IMR-90 (cell line): ENCODE measurements at regions not wholly inside any gene's neighbourhood (a gene's known extent, or its start where the extent isn't known, plus 50 kb on each side); places are given as distances from the start of the nearest gene placed in this dataset.

Source experiments
- ATAC-seq: fragments of 200-7000 bp; cut with Tn5 transposase; 2 replicates; pipeline ENCODE4 v1.9.1; 2020; ENCODE audit warnings: low read depth, mild to moderate bottlenecking, moderate library complexity
- BruUV-seq: library from RNA; stranded (reverse); fragments of 400-500 nt; replicated peaks from 2 replicates; lab custom pipeline; 2021; lab: Mats Ljungman, UMichigan
- CTCF ChIA-PET: fragments of 300-600 bp; formaldehyde crosslinking; extraction: SDS; loops from one replicate; lab custom pipeline; 2021; ENCODE audit warnings: antibody characterized with exemption; lab: Yijun Ruan, JAX
- POLR2A ChIA-PET: fragments of 300-600 bp; sonication (Branson Sonifier 250); formaldehyde crosslinking; loops from one replicate; lab custom pipeline; 2022; ENCODE audit warnings: antibody characterized with exemption; ENCODE audit not compliant: unreplicated experiment; lab: Charles Lee
- DNase-seq: peaks from one replicate; pipeline ENCODE4 v3.0.0; 2013
- H2AFZ ChIP-seq: replicated peaks from 2 replicates; pipeline ENCODE3; 2013; ENCODE audit warnings: low read length, mild to moderate bottlenecking; ENCODE audit not compliant: poor library complexity
- H2AK5ac ChIP-seq: 2 replicates; pipeline ENCODE4 v1.6.1; 2013; ENCODE audit warnings: low read depth, low read length, inconsistent platforms
- H2AK9ac ChIP-seq: replicated peaks from 2 replicates; pipeline ENCODE3; 2013; ENCODE audit warnings: mild to moderate bottlenecking, low read depth, low read length, moderate library complexity; ENCODE audit not compliant: poor library complexity
- H2BK120ac ChIP-seq: 2 replicates; pipeline ENCODE4 v1.6.1; 2013; ENCODE audit warnings: low read depth, low read length, inconsistent platforms
- H2BK15ac ChIP-seq: 3 replicates; pipeline ENCODE4 v1.6.1; 2013; ENCODE audit warnings: low read depth, low read length, inconsistent platforms
- H2BK20ac ChIP-seq: 2 replicates; pipeline ENCODE4 v1.6.1; 2013; ENCODE audit warnings: low read depth, mild to moderate bottlenecking, inconsistent platforms, low read length, moderate library complexity
- H2BK5ac ChIP-seq: 2 replicates; pipeline ENCODE4 v1.6.1; 2013; ENCODE audit warnings: mild to moderate bottlenecking, low read depth, low read length, inconsistent platforms; ENCODE audit not compliant: poor library complexity, severe bottlenecking
- H3K14ac ChIP-seq: replicated peaks from 2 replicates; pipeline ENCODE4 v1.6.1; 2013; ENCODE audit warnings: low read depth, low read length, inconsistent platforms
- H3K18ac ChIP-seq: 2 replicates; pipeline ENCODE4 v1.6.1; 2013; ENCODE audit warnings: low read depth, low read length, control low read depth
- H3K23ac ChIP-seq: 2 replicates; pipeline ENCODE4 v1.6.1; 2013; ENCODE audit warnings: low read depth, low read length, inconsistent platforms
- H3K27ac ChIP-seq: 2 replicates; pipeline ENCODE4 v1.5.1; 2013; ENCODE audit warnings: mild to moderate bottlenecking, control low read depth, low read length; ENCODE audit not compliant: insufficient read depth
- H3K27me3 ChIP-seq: 2 replicates; pipeline ENCODE4 v1.6.1; 2013; ENCODE audit warnings: low read length; ENCODE audit not compliant: control insufficient read depth, insufficient read depth
- H3K36me3 ChIP-seq: 2 replicates; pipeline ENCODE4 v1.6.1; 2013; ENCODE audit warnings: low read length, mixed read lengths; ENCODE audit not compliant: control insufficient read depth, insufficient read depth
- H3K4ac ChIP-seq: 2 replicates; pipeline ENCODE4 v1.6.1; 2013; ENCODE audit warnings: low read depth, low read length, inconsistent platforms
- H3K4me1 ChIP-seq: 2 replicates; pipeline ENCODE4 v1.6.1; 2013; ENCODE audit warnings: low read length, mixed read lengths; ENCODE audit not compliant: control insufficient read depth, insufficient read depth
- H3K4me2 ChIP-seq: 2 replicates; pipeline ENCODE4 v1.6.1; 2013; ENCODE audit warnings: low read depth, mild to moderate bottlenecking, control low read depth, low read length, moderate library complexity
- H3K4me3 ChIP-seq: 2 replicates; pipeline ENCODE4 v1.5.1; 2013; ENCODE audit warnings: low read depth, mild to moderate bottlenecking, control low read depth, low read length, moderate library complexity; ENCODE audit not compliant: insufficient read depth
- H3K56ac ChIP-seq: 2 replicates; pipeline ENCODE4 v1.6.1; 2013; ENCODE audit warnings: low read length, inconsistent platforms; ENCODE audit not compliant: insufficient read depth; ENCODE audit errors: extremely low read depth
- H3K79me1 ChIP-seq, 2 experiments: 2 replicates each; pipeline ENCODE4 v1.6.1; 2013; ENCODE audit warnings: low read length in 2 of 2, inconsistent platforms in 1 of 2, low read depth in 1 of 2
- H3K9ac ChIP-seq: 2 replicates; pipeline ENCODE4 v1.6.1; 2013; ENCODE audit warnings: low read depth, low read length, control low read depth
- H3K9me1 ChIP-seq: 2 replicates; pipeline ENCODE4 v1.6.1; 2013; ENCODE audit warnings: low read length, inconsistent platforms; ENCODE audit not compliant: insufficient read depth
- H3K9me3 ChIP-seq: 2 replicates; pipeline ENCODE4 v1.6.1; 2013; ENCODE audit warnings: low read length; ENCODE audit not compliant: control insufficient read depth, insufficient read depth
- H4K20me1 ChIP-seq: 2 replicates; pipeline ENCODE4 v1.6.1; 2013; ENCODE audit warnings: low read length, inconsistent platforms; ENCODE audit not compliant: insufficient read depth
- H4K5ac ChIP-seq: 2 replicates; pipeline ENCODE4 v1.6.1; 2013; ENCODE audit warnings: mild to moderate bottlenecking, low read depth, low read length, control low read depth
- H4K8ac ChIP-seq, 2 experiments: 2 replicates each; pipeline ENCODE4 v1.6.1; 2013; ENCODE audit warnings: low read depth in 2 of 2, low read length in 2 of 2, control low read depth in 1 of 2, inconsistent platforms in 1 of 2
- H4K91ac ChIP-seq: 2 replicates; pipeline ENCODE4 v1.6.1; 2013; ENCODE audit warnings: low read depth, low read length, inconsistent platforms; ENCODE audit not compliant: insufficient read depth
- CEBPB ChIP-seq: IDR thresholded peaks from 2 replicates; pipeline ENCODE4 v1.6.1; 2012; ENCODE audit warnings: low read depth, low read length, improper control_type of control experiment
- CTCF ChIP-seq: conservative IDR thresholded peaks from 2 replicates; pipeline ENCODE4 v1.5.1; 2012; ENCODE audit warnings: mild to moderate bottlenecking, low read depth, low read length, improper control_type of control experiment
- RFX5 ChIP-seq: IDR thresholded peaks from 2 replicates; pipeline ENCODE4 v1.8.0; 2012; ENCODE audit warnings: low read depth, mild to moderate bottlenecking, low read length, moderate library complexity
- USF2 ChIP-seq: fragments of 150-350 bp; IDR thresholded peaks from 2 replicates; pipeline ENCODE4 v1.6.1; 2017; ENCODE audit warnings: mild to moderate bottlenecking, antibody characterized with exemption, low read length, low read depth
- WGBS, 2 experiments: methylation state at CpG; one replicate each; pipeline versions ENCODE4 v1.1.5 to v1.1.7; 2013; ENCODE audit warnings: missing lambda C conversion rate in 2 of 2; ENCODE audit not compliant: insufficient read length in 1 of 2; ENCODE audit errors: extremely low coverage in 2 of 2; 5-methylcytosine and 5-hydroxymethylcytosine counted together
- dilution Hi-C: fragments of 300-500 bp; cut with HindIII; formaldehyde crosslinking; loops from one replicate; pipeline ENCODE4 v1.14.3; 2018; ENCODE audit warnings: low sequenced_read_pairs; ENCODE audit not compliant: unreplicated experiment
- in situ Hi-C: fragments of 300-500 bp; cut with MboI; formaldehyde crosslinking; loops from 3 replicates; pipeline ENCODE4 v1.14.3; 2019; ENCODE audit warnings: low sequenced_read_pairs, inconsistent platforms, mixed read lengths
- intact Hi-C: fragments of 100-400 bp; cut with micrococcal nuclease; formaldehyde crosslinking; loops from 2 replicates; pipeline ENCODE4 v1.10.0; 2022

DNA sequence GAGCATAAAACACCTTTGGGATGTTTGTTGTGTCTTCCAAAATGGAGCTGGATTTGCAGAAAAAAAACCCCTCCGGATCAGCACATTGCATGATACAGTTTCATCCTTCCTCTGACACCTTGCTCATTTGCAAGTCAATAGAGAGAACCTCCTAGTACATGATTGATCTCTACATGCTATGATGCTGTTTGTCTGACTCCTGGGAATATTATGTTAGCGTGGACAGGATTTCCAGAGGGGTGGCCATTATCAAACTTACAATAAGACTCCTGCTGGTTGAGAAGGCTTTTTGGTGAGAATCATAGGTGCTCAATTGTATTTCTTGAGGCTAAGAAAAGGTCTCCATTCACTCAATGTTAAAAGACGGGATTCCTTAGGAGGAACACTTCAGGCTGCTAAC lies 75.9 kb upstream of the SCEL start:
- Histone ChIP-seq H2BK20ac (no peak overlapping the region), H2BK15ac (no peak overlapping the region), H4K20me1 (no peaks in the 10 kb centered on the region), H3K79me1 (no peaks in the 10 kb centered on the region), H3K14ac (no peak overlapping the region), H2BK5ac (no peak overlapping the region), H2AK9ac (no peak overlapping the region), H3K4me1 (no peaks in the 10 kb centered on the region), H3K9me3 (no peaks in the 10 kb centered on the region), H3K4ac (no peak overlapping the region), H4K8ac (no peak overlapping the region), H3K56ac (no peak overlapping the region), H3K4me3 (no peak overlapping the region), H3K27me3 (peaks cover 2% of the 10 kb centered on the region; the same call in 1 of the 2 replicates), H2BK120ac (no peak overlapping the region), H3K23ac (no peak overlapping the region; the same call in 1 of the 2 replicates), H3K27ac (no peak overlapping the region), H3K4me2 (no peak overlapping the region), H3K18ac (no peak overlapping the region), H3K9ac (no peak overlapping the region), H3K9me1 (no peaks in the 10 kb centered on the region), H2AK5ac (no peak overlapping the region), H4K5ac (no peak overlapping the region), H3K36me3 (no peaks in the 10 kb centered on the region), H2AFZ (no peak overlapping the region), H4K91ac (no peak overlapping the region)
- ChIA-PET POLR2A (no interaction called here), CTCF (no interaction called here)
- ATAC-seq (no peak), DNase-seq (no peak)
- WGBS, 2 experiments, result no CpG with 5 or more reads among the region's 3 CpGs
- BruUV-seq, result no TSS peak
- in situ Hi-C loops, result no loop called here
- no peak for TF ChIP-seq RFX5
- TF ChIP-seq CTCF, result no peak
- no peak for TF ChIP-seq USF2
- TF ChIP-seq CEBPB, result no peak
- intact Hi-C loops, result no loop called here
- dilution Hi-C loops, result no loop called here
